ENCODE measurements at regions not wholly inside any gene's neighbourhood (a gene's known extent, or its start where the extent isn't known, plus 50 kb on each side); places are given as distances from the start of the nearest gene placed in this dataset.
"Not testable (repeated sequence)": the region's sequence is repeated elsewhere in the genome, so short reads cannot be mapped to it uniquely, and the experiment has no call there.

GRCh38 chr12:59068436-59068835, 148.1 kb upstream of the LRIG3 start:
- Histone ChIP-seq H3K9me3 (no peaks in the 10 kb centered on the region), H3K9ac (no peak overlapping the region), H3K36me3 (no peaks in the 10 kb centered on the region), H3K4me2 (no peak overlapping the region), H3K4me1 (no peaks in the 10 kb centered on the region), H3K27ac (no peak overlapping the region), H3K4me3 (no peak overlapping the region), H3K27me3 (no peaks in the 10 kb centered on the region), H4K20me1 (no peaks in the 10 kb centered on the region)
- no peak for TF ChIP-seq Cebpa-rat (IDR thresholded peaks at IDR 0.05)

- Histone ChIP-seq H3K27me3 (no peaks in the 10 kb centered on the region), H3K9ac (no peak overlapping the region), H4K20me1 (no peaks in the 10 kb centered on the region), H3K27ac (no peak overlapping the region), H3K9me3 (no peaks in the 10 kb centered on the region), H3K36me3 (no peaks in the 10 kb centered on the region), H3K4me1 (no peaks in the 10 kb centered on the region), H3K4me2 (no peak overlapping the region), H3K4me3 (no peak overlapping the region)
- TF ChIP-seq Cebpa-rat (IDR thresholded peaks at IDR 0.05), result no peak
Measured at GRCh38 chr12:59067083-59067482, 146.8 kb upstream of the LRIG3 start.

GRCh38 chr12:59066445-59066844, 146.1 kb upstream of the LRIG3 start:
- H3K27ac ChIP-seq, result no peak overlapping the region
- no peak overlapping the region for H3K9ac ChIP-seq
- H4K20me1 ChIP-seq, result no peaks in the 10 kb centered on the region
- no peak overlapping the region for H3K4me2 ChIP-seq
- H3K4me3 ChIP-seq, result no peak overlapping the region
- no peaks in the 10 kb centered on the region for H3K4me1 ChIP-seq
- H3K27me3 ChIP-seq, result no peaks in the 10 kb centered on the region
- H3K9me3 ChIP-seq, result no peaks in the 10 kb centered on the region
- no peak for TF ChIP-seq Cebpa-rat (IDR thresholded peaks at IDR 0.05)
- no peaks in the 10 kb centered on the region for H3K36me3 ChIP-seq

GRCh38 chr12:59059088-59059935, 139.0 kb upstream of the LRIG3 start:
- Histone ChIP-seq H3K9ac (no peak overlapping the region), H3K27me3 (no peaks in the 10 kb centered on the region), H3K27ac (no peak overlapping the region), H3K36me3 (no peaks in the 10 kb centered on the region), H4K20me1 (no peaks in the 10 kb centered on the region), H3K4me2 (no peak overlapping the region), H3K9me3 (no peaks in the 10 kb centered on the region), H3K4me3 (no peak overlapping the region), H3K4me1 (no peaks in the 10 kb centered on the region)
- TF ChIP-seq Cebpa-rat (IDR thresholded peaks at IDR 0.05), result no peak

- Histone ChIP-seq H3K27ac (no peak overlapping the region), H3K4me1 (no peaks in the 10 kb centered on the region), H3K36me3 (no peaks in the 10 kb centered on the region), H3K4me3 (no peak overlapping the region), H3K9me3 (no peaks in the 10 kb centered on the region), H3K9ac (no peak overlapping the region), H3K27me3 (no peaks in the 10 kb centered on the region), H3K4me2 (no peak overlapping the region), H4K20me1 (no peaks in the 10 kb centered on the region)
- no peak for TF ChIP-seq Cebpa-rat (IDR thresholded peaks at IDR 0.05)
Measured at GRCh38 chr12:59056966-59057365, 136.7 kb upstream of the LRIG3 start.

- no peak for TF ChIP-seq Cebpa-rat (IDR thresholded peaks at IDR 0.05)
- Histone ChIP-seq H3K27me3 (no peaks in the 10 kb centered on the region), H3K27ac (no peak overlapping the region), H4K20me1 (no peaks in the 10 kb centered on the region), H3K4me3 (no peak overlapping the region), H3K4me2 (no peak overlapping the region), H3K36me3 (no peaks in the 10 kb centered on the region), H3K9ac (no peak overlapping the region), H3K9me3 (no peaks in the 10 kb centered on the region), H3K4me1 (no peaks in the 10 kb centered on the region)
Measured at GRCh38 chr12:59055204-59055860, 135.0 kb upstream of the LRIG3 start.

- not testable (repeated sequence) for H3K4me3 ChIP-seq, H3K4me1 ChIP-seq, H3K36me3 ChIP-seq, H3K9me3 ChIP-seq, H3K27me3 ChIP-seq, H4K20me1 ChIP-seq, H3K4me2 ChIP-seq, H3K9ac ChIP-seq, H3K27ac ChIP-seq
Measured at GRCh38 chr12:59053266-59053899, 133.1 kb upstream of the LRIG3 start.

- TF ChIP-seq Cebpa-rat (IDR thresholded peaks at IDR 0.05), result no peak
- Histone ChIP-seq H3K9ac (no peak overlapping the region), H3K36me3 (no peaks in the 10 kb centered on the region), H3K9me3 (no peaks in the 10 kb centered on the region), H3K4me3 (no peak overlapping the region), H3K27me3 (no peaks in the 10 kb centered on the region), H4K20me1 (no peaks in the 10 kb centered on the region), H3K27ac (no peak overlapping the region), H3K4me2 (no peak overlapping the region), H3K4me1 (no peaks in the 10 kb centered on the region)
Measured at GRCh38 chr12:59046763-59047534, 126.6 kb upstream of the LRIG3 start.

GRCh38 chr12:59044791-59045190, 124.5 kb upstream of the LRIG3 start:
- Histone ChIP-seq H3K4me3 (no peak overlapping the region), H3K4me2 (no peak overlapping the region), H3K4me1 (no peaks in the 10 kb centered on the region), H3K27ac (no peak overlapping the region), H3K9ac (no peak overlapping the region), H3K9me3 (no peaks in the 10 kb centered on the region), H4K20me1 (no peaks in the 10 kb centered on the region), H3K36me3 (no peaks in the 10 kb centered on the region), H3K27me3 (no peaks in the 10 kb centered on the region)
- TF ChIP-seq Cebpa-rat (IDR thresholded peaks at IDR 0.05), result no peak
